H1 (cell line): ENCODE measurements at regions not wholly inside any gene's neighbourhood (a gene's known extent, or its start where the extent isn't known, plus 50 kb on each side); places are given as distances from the start of the nearest gene placed in this dataset.

Experiments
- CHD1 ChIP-seq: IDR thresholded peaks from 2 replicates; pipeline ENCODE4 v1.6.1; 2012; ENCODE audit warnings: low read depth, low read length, improper control_type of control experiment
- CTBP2 ChIP-seq: IDR thresholded peaks from 2 replicates; pipeline ENCODE4 v1.7.0; 2011; ENCODE audit warnings: borderline replicate concordance, mild to moderate bottlenecking, moderate library complexity, mixed read lengths, low read length; ENCODE audit not compliant: insufficient read depth, insufficient read length
- RAD21 ChIP-seq, 2 experiments: IDR thresholded peaks in 1 of 2; conservative IDR thresholded peaks in 1 of 2; 2 replicates each; pipeline ENCODE4 v1.6.1; 2011; ENCODE audit warnings: low read depth in 2 of 2, low read length in 2 of 2, improper control_type of control experiment in 1 of 2, inconsistent platforms in 1 of 2, mild to moderate bottlenecking in 1 of 2, moderate library complexity in 1 of 2
- RXRA ChIP-seq: IDR thresholded peaks from 2 replicates; pipeline ENCODE4 v1.6.1; 2011; ENCODE audit warnings: low read depth, mild to moderate bottlenecking, low read length, moderate library complexity; ENCODE audit not compliant: insufficient read depth
- TF ChIP-seq, protein P1 (sequence below): IDR thresholded peaks from 2 replicates; pipeline ENCODE4 v1.6.1; 2011; ENCODE audit warnings: low read length, improper control_type of control experiment

GRCh38 chr3:31043184-31043819, 148.8 kb upstream of the GADL1 start (continued):
- TF ChIP-seq, protein P1, sequence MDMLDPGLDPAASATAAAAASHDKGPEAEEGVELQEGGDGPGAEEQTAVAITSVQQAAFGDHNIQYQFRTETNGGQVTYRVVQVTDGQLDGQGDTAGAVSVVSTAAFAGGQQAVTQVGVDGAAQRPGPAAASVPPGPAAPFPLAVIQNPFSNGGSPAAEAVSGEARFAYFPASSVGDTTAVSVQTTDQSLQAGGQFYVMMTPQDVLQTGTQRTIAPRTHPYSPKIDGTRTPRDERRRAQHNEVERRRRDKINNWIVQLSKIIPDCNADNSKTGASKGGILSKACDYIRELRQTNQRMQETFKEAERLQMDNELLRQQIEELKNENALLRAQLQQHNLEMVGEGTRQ, result no peak
- TF ChIP-seq CHD1 (no peak), RXRA (no peak), CTBP2 (no peak), RAD21 (IDR thresholded peaks at IDR 0.05 in 1 of 2, conservative IDR thresholded peaks at IDR 0.05 in 1 of 2; ENCODE audit: low read depth in 2 of 2, low read length in 2 of 2) (no peak)
- TF ChIP-seq, all 59 proteins: peak for 0
